GM18505 (cell line): ENCODE measurements at regions not wholly inside any gene's neighbourhood (a gene's known extent, or its start where the extent isn't known, plus 50 kb on each side); places are given as distances from the start of the nearest gene placed in this dataset.

Source experiments
- ATAC-seq: cut with Tn5 transposase; IDR thresholded peaks from one replicate; pipeline ENCODE4 v1.9.1; 2021; ENCODE audit not compliant: unreplicated experiment
- POLR2A ChIP-seq: IDR thresholded peaks from 4 replicates; pipeline ENCODE4 v1.6.1; 2011; ENCODE audit warnings: borderline replicate concordance; ENCODE audit not compliant: insufficient read depth, insufficient read length; ENCODE audit errors: extremely low read depth

DNA sequence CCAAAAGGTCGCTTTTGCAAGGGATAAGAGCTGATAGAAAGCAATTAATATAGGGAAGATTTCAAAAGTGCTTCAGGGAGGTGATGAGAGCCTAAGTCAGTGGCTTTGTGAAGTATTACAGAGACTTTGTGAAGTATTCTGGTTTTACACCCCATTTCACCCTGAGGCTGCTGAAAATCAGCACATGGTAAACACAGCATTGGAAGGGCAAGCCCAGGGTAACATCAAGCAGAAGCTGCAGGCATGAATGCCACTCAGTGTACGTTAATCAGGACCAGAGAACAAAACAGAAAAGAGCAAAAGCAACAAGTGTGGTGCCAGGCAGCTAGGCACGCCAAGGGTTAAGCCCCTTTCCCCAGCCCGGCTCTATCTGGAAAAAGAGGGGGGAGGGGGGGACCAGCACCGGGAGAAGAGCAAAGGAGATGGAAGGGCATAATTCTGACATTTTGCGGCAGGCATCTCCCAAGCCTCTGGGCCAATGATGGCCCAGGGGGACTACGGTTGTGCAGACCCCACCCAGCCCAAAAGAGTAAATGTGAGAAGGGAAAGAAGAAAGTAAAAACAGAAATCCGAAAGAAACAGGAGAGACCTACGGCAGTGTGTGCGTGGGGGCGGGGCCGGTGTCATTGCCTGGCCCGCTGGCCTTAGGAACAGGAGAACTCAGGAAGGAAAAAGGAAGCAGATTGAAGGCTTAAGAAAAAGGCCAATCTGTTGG lies 58.9 kb downstream of the DHRS2 start:
- ATAC-seq: no peak
- TF ChIP-seq POLR2A: no peak

GRCh38 chr14:23695664-23695999 lies 59.5 kb downstream of the DHRS2 start:
- no peak for TF ChIP-seq POLR2A
- no peak for ATAC-seq

- no peak for ATAC-seq
- TF ChIP-seq POLR2A: no peak
These were observed 60.6 kb downstream of the DHRS2 start for GRCh38 chr14:23696701-23697239.

DNA sequence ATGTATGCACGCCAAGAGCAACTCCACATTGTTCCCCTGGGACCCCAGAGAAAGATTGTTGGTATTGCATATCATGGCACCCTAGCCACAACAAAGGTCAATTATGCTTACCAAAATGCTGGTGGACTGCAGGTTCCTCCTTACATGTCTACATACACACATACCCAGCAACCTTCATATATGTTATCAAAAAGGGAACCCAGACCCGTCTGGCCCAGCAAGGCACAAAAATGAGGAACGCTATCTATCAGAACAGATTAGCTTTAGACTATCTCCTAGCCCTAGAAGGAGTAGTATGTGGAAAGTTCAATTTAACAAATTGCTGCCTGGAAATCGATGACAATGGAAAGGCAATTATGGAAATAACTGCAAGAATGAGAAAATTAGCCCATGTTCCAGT lies 61.5 kb downstream of the DHRS2 start:
- ATAC-seq: no peak
- no peak for TF ChIP-seq POLR2A

GRCh38 chr14:23702656-23703426 lies 66.7 kb downstream of the DHRS2 start:
- no peak for ATAC-seq
- TF ChIP-seq POLR2A: no peak

DNA sequence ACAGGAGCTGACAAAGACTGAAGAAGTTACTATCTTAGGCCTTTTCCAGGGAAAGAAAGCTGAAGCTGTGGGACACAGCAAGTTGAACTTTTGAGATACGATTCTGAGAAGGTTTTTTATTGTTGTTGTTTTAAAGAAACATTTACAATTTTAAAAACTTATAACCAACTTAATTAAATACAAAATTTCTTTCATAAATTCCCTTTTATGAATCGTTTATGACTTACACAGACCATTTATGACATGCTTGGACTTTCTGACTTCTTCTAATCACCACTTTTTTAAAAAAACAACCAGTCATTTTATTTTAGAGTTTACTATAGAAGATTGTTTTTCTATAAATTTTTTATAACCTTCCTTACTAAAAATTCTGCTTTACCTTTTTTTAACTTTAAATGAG lies 68.7 kb downstream of the DHRS2 start:
- no peak for ATAC-seq
- no peak for TF ChIP-seq POLR2A

GRCh38 chr14:23707415-23707814 lies 71.3 kb downstream of the DHRS2 start:
- no peak for TF ChIP-seq POLR2A
- no peak for ATAC-seq

- ATAC-seq: no peak
- TF ChIP-seq POLR2A: no peak
These were observed 72.2 kb downstream of the DHRS2 start for GRCh38 chr14:23708343-23708742.

- TF ChIP-seq POLR2A: no peak
- ATAC-seq: no peak
These were observed 73.8 kb downstream of the DHRS2 start for GRCh38 chr14:23709923-23710322.

GRCh38 chr14:23712287-23712686 lies 76.1 kb downstream of the DHRS2 start:
- ATAC-seq: no peak
- TF ChIP-seq POLR2A: no peak

DNA sequence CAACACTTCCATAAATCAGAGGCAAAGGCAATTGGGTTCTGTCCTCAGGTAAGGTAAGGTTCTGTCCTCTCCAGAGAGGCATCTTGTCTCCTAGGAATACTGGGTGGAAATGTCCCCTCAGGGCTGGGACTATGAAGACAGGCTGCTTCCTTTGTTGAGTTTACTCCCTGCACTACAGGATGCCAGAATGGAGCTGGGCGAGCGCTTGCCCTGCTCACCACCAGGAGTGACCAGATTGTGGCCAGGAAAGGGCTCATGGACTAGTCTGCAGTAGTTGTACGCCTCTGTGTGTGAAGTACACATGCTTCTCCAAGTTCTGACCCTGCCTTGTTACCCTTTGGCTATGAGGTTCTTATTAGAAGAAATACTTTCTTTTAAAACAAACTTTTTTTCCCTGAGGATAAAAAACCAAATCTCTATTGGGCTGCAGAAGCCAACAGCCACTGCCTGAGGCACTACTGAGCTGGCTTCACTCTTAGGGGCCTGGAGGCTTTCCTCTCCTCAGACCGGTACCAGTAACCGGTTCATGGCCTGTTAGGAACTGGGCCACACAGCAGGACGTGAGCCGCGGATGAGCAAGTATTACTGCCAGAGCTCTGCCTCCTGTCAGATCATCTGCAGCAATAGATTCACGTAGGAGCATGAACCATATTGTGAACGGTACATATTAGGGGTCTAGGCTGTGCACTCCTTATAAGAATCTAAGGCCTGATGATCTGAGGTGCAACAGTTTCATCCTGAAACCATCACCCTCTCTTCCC lies 83.2 kb downstream of the DHRS2 start:
- TF ChIP-seq POLR2A: no peak
- ATAC-seq: no peak

GRCh38 chr14:23722675-23723074 lies 86.5 kb downstream of the DHRS2 start:
- no peak for TF ChIP-seq POLR2A
- no peak for ATAC-seq

DNA sequence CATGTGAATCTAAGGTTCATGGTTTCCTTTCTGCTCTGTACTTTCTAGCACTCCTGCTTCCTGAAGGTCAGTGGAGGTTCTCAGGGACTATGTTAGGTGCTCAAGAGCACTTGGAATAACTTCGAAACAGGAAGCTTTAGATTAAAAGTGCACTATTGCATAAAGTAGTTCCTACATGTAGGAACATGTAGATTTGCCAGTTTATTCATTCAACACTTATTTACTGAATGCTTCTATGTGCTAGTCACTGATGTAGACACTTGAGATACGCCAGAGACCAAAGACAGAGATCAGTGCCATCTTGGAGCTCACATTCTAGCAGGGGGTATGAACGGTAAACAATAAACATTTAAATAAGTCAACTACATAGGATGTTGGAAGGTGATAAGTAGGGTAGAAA lies 87.7 kb downstream of the DHRS2 start:
- TF ChIP-seq POLR2A: no peak
- ATAC-seq: no peak
